Omental fat pad (tissue), 3 donors: ENCODE measurements at regions not wholly inside any gene's neighbourhood (a gene's known extent, or its start where the extent isn't known, plus 50 kb on each side); places are given as distances from the start of the nearest gene placed in this dataset.

ENCODE experiments used
- ATAC-seq: fragments of 150-250 bp; one replicate; pipeline ENCODE4 v1.9.1; 2016; ENCODE audit warnings: mild to moderate bottlenecking, moderate library complexity; ENCODE audit not compliant: low FRiP score
- DNase-seq: peaks from one replicate; pipeline ENCODE4 v3.0.0-alpha.2; 2019; ENCODE audit warnings: low spot score
- CTCF ChIP-seq, 3 donors: fragments of 450-650 bp; IDR thresholded peaks; one replicate each; pipeline ENCODE4 v1.5.1; 2016 to 2017; ENCODE audit warnings: antibody characterized with exemption in 3 of 3, mild to moderate bottlenecking in 3 of 3, moderate library complexity in 2 of 3

DNA sequence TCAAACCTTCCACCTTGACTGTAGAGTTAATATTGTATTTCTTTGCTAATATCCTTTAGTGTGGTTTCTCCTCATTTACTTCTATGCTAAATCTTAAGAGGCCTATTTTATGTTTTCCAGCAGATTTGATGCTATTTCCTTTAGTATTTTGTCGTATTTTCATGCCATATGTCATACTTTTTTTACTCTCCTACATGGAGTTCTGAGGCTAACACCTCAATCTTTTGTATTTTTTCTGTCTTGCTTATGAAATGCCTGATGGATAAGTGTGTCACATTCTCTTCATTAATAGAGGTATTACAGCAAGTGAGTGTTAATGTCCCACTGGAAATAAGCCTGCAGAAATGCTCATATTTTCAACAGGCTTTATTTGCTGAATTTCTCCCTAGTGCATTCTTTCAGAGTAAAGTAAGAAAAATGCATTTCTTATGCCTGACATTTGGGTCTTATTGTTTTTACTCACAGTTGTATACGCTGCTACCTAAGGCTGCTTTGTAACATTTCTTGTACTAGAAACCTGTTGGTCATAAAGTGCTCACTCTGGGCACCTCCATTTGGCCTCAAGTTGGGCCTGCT, 63.2 kb downstream of the DIPK2A start:
- no peak for DNase-seq
- no peak for ATAC-seq
- no peak for TF ChIP-seq CTCF (IDR thresholded peaks at IDR 0.05)

- DNase-seq: no peak
- no peak for ATAC-seq
- no peak for TF ChIP-seq CTCF (IDR thresholded peaks at IDR 0.05)
Observed at GRCh38 chr3:144036498-144036897, 64.9 kb downstream of the DIPK2A start.

- DNase-seq (no peak), ATAC-seq (no peak)
- TF ChIP-seq CTCF (IDR thresholded peaks at IDR 0.05): no peak
Observed at GRCh38 chr3:144039661-144040060, 68.0 kb downstream of the DIPK2A start.

DNA sequence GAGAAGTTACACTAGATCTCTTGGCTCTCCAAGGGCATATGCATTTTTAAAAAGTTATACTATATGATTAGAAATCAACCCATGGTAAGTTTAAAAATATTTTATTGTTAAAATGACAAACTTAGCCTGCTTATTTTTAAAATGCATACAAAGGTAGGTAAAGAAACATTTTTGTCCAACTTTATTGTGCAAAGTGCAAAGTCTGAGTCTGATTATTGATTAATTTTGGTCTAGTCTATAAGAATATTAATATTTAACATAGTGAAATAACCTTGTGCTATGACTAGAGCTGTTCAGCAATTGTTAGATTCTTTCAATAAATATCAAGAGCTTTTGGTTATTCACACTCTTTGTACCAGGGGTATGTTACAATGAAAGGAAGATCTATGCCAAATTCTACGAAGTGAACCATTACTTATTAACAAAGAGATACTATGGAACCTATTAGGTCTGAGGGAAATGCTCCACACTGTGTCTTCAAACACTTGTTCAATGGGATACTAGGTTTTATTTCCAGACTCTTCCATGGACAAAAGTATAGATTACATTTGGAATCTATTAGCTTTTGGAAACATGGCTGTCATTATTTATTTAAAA, 70.4 kb downstream of the DIPK2A start:
- DNase-seq (no peak), ATAC-seq (no peak)
- TF ChIP-seq CTCF (IDR thresholded peaks at IDR 0.05): no peak

DNA sequence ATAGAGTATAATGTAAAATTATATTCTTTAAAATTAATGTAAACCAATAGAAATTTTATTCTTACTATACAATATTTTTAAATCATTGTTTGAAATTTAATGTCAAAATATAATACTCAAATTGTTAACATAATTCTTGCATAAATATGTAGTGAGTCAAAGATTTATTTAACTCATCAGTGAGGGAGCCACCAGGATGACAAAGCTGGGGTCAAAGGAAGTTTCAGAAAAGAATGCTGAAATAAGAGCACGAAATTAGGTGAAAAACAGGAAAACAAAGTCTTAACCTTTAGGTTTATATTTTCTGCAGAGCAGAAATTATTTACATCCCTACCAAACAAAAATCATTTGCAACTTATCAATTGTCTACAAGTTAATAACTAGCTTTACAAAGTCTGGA, 74.1 kb downstream of the DIPK2A start:
- ATAC-seq: no peak
- TF ChIP-seq CTCF (IDR thresholded peaks at IDR 0.05): no peak
- no peak for DNase-seq

- TF ChIP-seq CTCF (IDR thresholded peaks at IDR 0.05): no peak
- ATAC-seq: no peak
- DNase-seq: no peak
Observed at GRCh38 chr3:144049374-144049773, 77.8 kb downstream of the DIPK2A start.

DNA sequence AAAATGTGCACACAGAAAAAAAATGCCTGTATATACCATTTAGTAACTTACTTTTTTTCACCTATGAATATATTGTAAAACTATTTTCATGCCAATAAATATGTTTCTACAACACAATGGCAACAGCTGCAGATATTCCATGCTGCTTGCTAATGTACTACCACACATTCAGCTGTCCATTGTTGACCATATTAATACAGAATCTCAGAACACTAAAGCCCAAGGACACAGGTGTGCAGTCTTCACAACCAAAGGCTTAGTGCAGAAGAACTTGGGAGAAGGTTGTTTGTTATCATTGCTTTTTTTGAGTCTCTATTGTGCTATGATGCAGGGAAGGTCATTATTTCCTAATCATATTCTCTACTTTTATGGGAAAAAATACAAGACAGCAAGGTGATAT, 79.6 kb downstream of the DIPK2A start:
- DNase-seq: no peak
- TF ChIP-seq CTCF (IDR thresholded peaks at IDR 0.05): no peak
- no peak for ATAC-seq
